ENCODE measurements at regions not wholly inside any gene's neighbourhood (a gene's known extent, or its start where the extent isn't known, plus 50 kb on each side); places are given as distances from the start of the nearest gene placed in this dataset.
A peak's percentile ranks its signal among the peaks of the same experiment; 100 is the strongest.

- POLR2A ChIA-PET = interaction anchor here (1.1 kb wide), 1 partner anchor 22 kb away, joined by 3 read pairs; no protein-coding TSS in a partner anchor
- Histone ChIP-seq H3K4me2 (ENCODE audit: low read length) (peak overlapping the region; percentile 63; the same call in 1 of the 2 replicates), H4K20me1 (ENCODE audit: insufficient read depth) (no peaks in the 10 kb centered on the region), H3K79me2 (ENCODE audit: insufficient read depth, low read length) (no peaks in the 10 kb centered on the region), H3K27ac (ENCODE audit: low read depth, low read length) (no peak overlapping the region; the same call in 1 of the 2 replicates), H3K9me2 (ENCODE audit: insufficient read depth) (no peaks in the 10 kb centered on the region), H3K9ac (ENCODE audit: low read length) (no peak overlapping the region), H3K9me3 (ENCODE audit: control insufficient read depth in 1 of 2, insufficient read depth in 1 of 2, low read depth in 1 of 2, low read length in 2 of 2) (no peaks in the 10 kb centered on the region), H3K27me3 (ENCODE audit: insufficient read depth, low read length) (no peaks in the 10 kb centered on the region), H3K4me1 (ENCODE audit: control insufficient read depth in 1 of 2, insufficient read depth in 2 of 2, low read length in 2 of 2) (peaks cover 41 to 42% of the 10 kb centered on the region in 2 experiments), H2AFZ (ENCODE audit: low read depth, low read length, poor library complexity, severe bottlenecking) (no peak overlapping the region), H3K36me3 (ENCODE audit: control insufficient read depth in 1 of 2, insufficient read depth in 2 of 2, low read length in 2 of 2) (no peaks in the 10 kb centered on the region), H3K4me3 (replicated peaks in 1 of 2; ENCODE audit: low read depth in 1 of 2, low read length in 2 of 2) (0 out of 4 replicates have a peak overlapping the region, but pooled peaks of 1 of the 2 experiments have one; percentile 7)
- DNase-seq (ENCODE audit: low read depth, low spot score) = no peak
- BruUV-seq (replicated peaks) = no TSS peak
- TF ChIP-seq ZFX (IDR thresholded peaks at IDR 0.05) = no peak
- no peak for TF ChIP-seq SRF (IDR thresholded peaks at IDR 0.05; ENCODE audit: low read depth)
- TF ChIP-seq MAX (IDR thresholded peaks at IDR 0.05) = no peak
- TF ChIP-seq CBX3 (IDR thresholded peaks at IDR 0.05; ENCODE audit: low read depth) = no peak
- no peak for TF ChIP-seq REST (IDR thresholded peaks at IDR 0.05; ENCODE audit: low read depth)
- no peak for TF ChIP-seq SP1 (IDR thresholded peaks at IDR 0.05; ENCODE audit: low read depth)
- TF ChIP-seq RAD21 (IDR thresholded peaks at IDR 0.05; ENCODE audit: low read depth) = no peak
- no peak for TF ChIP-seq JUND (IDR thresholded peaks at IDR 0.05)
- no peak for TF ChIP-seq CEBPB (IDR thresholded peaks at IDR 0.05; ENCODE audit: low read depth)
- no peak for TF ChIP-seq ZNF274 (IDR thresholded peaks at IDR 0.05; ENCODE audit: low read depth, low read length)
- no peak for TF ChIP-seq TCF7L2 (IDR thresholded peaks at IDR 0.05; ENCODE audit: borderline replicate concordance, extremely low read depth, insufficient read depth, insufficient read length)
- intact Hi-C loops (cut with micrococcal nuclease) = loop anchor here (5.0 kb wide), 1 partner anchor 285 kb away; no protein-coding TSS in a partner anchor
- no peak for ATAC-seq
- RAD21 ChIA-PET (ENCODE audit: low non-redundant PET in 1 of 2, low total read pairs in 2 of 2, uncharacterized antibody in 2 of 2, unreplicated experiment in 2 of 2) = no interaction called here
- CTCF ChIA-PET = interaction anchor here (0.5 kb wide), 1 partner anchor 13 kb away, joined by 6 read pairs; no protein-coding TSS in a partner anchor
Measured at GRCh38 chr7:131186816-131187215, 140.9 kb upstream of the MKLN1 start.
